IMR-90 (cell line): ENCODE measurements at regions not wholly inside any gene's neighbourhood (a gene's known extent, or its start where the extent isn't known, plus 50 kb on each side); places are given as distances from the start of the nearest gene placed in this dataset.

Experiments
- BHLHE40 ChIP-seq: fragments of 150-350 bp; IDR thresholded peaks from 2 replicates; pipeline ENCODE4 v1.6.1; 2016; ENCODE audit warnings: mild to moderate bottlenecking, low read depth, low read length
- CHD1 ChIP-seq: IDR thresholded peaks from 2 replicates; pipeline ENCODE4 v1.6.1; 2012; ENCODE audit warnings: low read depth, low read length, improper control_type of control experiment
- CTCF ChIP-seq: conservative IDR thresholded peaks from 2 replicates; pipeline ENCODE4 v1.5.1; 2012; ENCODE audit warnings: mild to moderate bottlenecking, low read depth, low read length, improper control_type of control experiment
- FOS ChIP-seq: fragments of 150-350 bp; IDR thresholded peaks from 2 replicates; pipeline ENCODE4 v1.6.1; 2016; ENCODE audit warnings: low read depth, low read length
- MAFK ChIP-seq: IDR thresholded peaks from 2 replicates; pipeline ENCODE4 v1.6.1; 2012; ENCODE audit warnings: low read depth, low read length, improper control_type of control experiment
- MAZ ChIP-seq: IDR thresholded peaks from 2 replicates; pipeline ENCODE4 v1.6.1; 2012; ENCODE audit warnings: low read depth, mild to moderate bottlenecking, low read length, improper control_type of control experiment, moderate library complexity, borderline replicate concordance
- POLR2A ChIP-seq: IDR thresholded peaks from 2 replicates; pipeline ENCODE4 v1.6.1; 2012; ENCODE audit warnings: mild to moderate bottlenecking, low read depth, low read length
- RAD21 ChIP-seq: IDR thresholded peaks from 2 replicates; pipeline ENCODE4 v1.6.1; 2012; ENCODE audit warnings: low read length, improper control_type of control experiment
- RCOR1 ChIP-seq: IDR thresholded peaks from 2 replicates; pipeline ENCODE4 v1.6.1; 2012; ENCODE audit warnings: mild to moderate bottlenecking, low read length, improper control_type of control experiment; ENCODE audit not compliant: insufficient replicate concordance
- RFX5 ChIP-seq: IDR thresholded peaks from 2 replicates; pipeline ENCODE4 v1.8.0; 2012; ENCODE audit warnings: low read depth, mild to moderate bottlenecking, low read length, moderate library complexity

GRCh38 chr14:29982171-29982570, 54.5 kb upstream of the PRKD1 start:
- TF ChIP-seq CTCF (no peak), POLR2A (no peak), CHD1 (no peak), RCOR1 (no peak), MAFK (no peak), FOS (no peak), RFX5 (no peak), BHLHE40 (no peak), RAD21 (no peak), MAZ (no peak)
